ENCODE measurements at regions not wholly inside any gene's neighbourhood (a gene's known extent, or its start where the extent isn't known, plus 50 kb on each side); places are given as distances from the start of the nearest gene placed in this dataset.

DNA sequence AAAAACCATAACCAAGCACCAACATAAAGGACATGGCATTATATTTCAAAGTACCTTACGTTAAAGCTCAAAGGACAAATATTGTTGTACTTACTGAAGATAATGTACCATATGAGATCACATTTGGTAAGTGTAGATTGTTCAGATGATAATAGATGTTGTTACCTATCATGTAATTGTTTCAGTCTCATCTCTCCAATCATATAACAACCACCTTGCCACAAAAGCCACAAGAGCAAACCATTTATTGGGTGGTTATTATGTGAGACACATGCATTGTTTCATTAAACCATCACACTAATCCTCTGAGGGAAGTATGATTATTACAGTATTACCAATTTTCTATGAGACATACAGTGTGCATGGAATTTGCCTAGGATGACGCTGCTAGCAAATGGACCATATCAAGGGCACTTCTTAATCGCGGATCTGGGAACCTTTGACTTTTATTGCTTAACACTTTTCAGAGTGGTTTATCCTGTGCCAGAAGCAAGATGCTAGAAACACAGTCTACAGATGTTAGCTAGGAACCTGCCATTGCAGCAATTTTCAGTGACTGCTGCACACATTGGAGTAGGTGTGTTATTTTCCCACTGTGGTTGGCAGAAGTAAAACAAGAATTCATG lies 149.8 kb upstream of the AKIRIN2 start:
- no peak overlapping the region for H3K27ac ChIP-seq (ENCODE audit: low read depth, low read length, severe bottlenecking)
- H3K9me3 ChIP-seq (ENCODE audit: control insufficient read depth, low read length) = no peaks in the 10 kb centered on the region
- no peak overlapping the region for H3K4me3 ChIP-seq (ENCODE audit: extremely low read depth, insufficient read depth, low read length, poor library complexity, severe bottlenecking)
- 87 to 90% methylated on average over 3 of the region's 4 CpGs for WGBS, 2 experiments (ENCODE audit: insufficient coverage in 2 of 2)
- no peaks in the 10 kb centered on the region for H3K4me1 ChIP-seq (ENCODE audit: control insufficient read depth, insufficient read depth, low read length, poor library complexity, severe bottlenecking)
- H3K36me3 ChIP-seq (ENCODE audit: control insufficient read depth, insufficient read depth, low read length) = no peaks in the 10 kb centered on the region

DNA sequence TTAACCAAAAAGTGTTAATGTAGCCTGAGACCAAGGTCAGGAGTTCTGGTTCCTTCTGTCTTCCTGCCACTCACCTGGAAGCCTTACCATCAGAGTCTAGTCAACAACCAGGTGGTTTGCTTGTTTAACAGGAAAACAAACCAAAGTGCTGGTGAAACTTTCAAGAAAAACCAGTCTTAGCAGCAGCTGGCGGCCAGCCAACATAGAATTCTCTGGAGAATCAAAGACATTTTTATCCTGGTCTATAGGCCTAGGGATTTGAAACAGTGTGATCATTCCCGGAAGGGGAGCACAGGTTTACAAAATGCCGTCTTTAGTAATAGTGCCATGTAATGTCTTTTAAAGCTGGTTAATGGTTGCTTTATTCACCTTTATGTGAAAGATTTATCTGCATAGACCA lies 146.6 kb upstream of the AKIRIN2 start:
- no peak overlapping the region for H3K4me3 ChIP-seq (ENCODE audit: extremely low read depth, insufficient read depth, low read length, poor library complexity, severe bottlenecking)
- H3K36me3 ChIP-seq (ENCODE audit: control insufficient read depth, insufficient read depth, low read length) = no peaks in the 10 kb centered on the region
- H3K4me1 ChIP-seq (ENCODE audit: control insufficient read depth, insufficient read depth, low read length, poor library complexity, severe bottlenecking) = no peaks in the 10 kb centered on the region
- WGBS, 2 experiments (ENCODE audit: insufficient coverage in 2 of 2) = 94 to 97% methylated on average over 3 of the region's 3 CpGs
- H3K27ac ChIP-seq (ENCODE audit: low read depth, low read length, severe bottlenecking) = no peak overlapping the region
- no peaks in the 10 kb centered on the region for H3K9me3 ChIP-seq (ENCODE audit: control insufficient read depth, low read length)

DNA sequence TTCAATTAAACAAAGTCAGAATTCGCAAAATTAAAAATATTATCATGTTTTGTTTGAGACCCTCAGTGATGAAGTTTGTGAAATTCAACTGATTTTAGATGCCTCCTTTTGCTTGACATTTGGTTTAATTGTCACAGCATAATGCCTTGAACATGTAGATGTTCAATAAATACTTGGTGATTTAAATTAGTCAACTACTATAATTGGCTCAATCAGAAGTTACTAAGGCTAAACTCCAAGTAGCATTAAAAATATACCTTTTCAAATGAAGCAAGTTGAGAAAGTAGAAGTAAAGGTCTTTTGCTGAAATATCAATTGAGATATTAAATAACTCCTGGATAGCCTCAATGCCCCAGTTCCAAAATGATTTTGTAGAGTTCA lies 145.8 kb upstream of the AKIRIN2 start:
- H3K9me3 ChIP-seq (ENCODE audit: control insufficient read depth, low read length) = no peaks in the 10 kb centered on the region
- H3K27ac ChIP-seq (ENCODE audit: low read depth, low read length, severe bottlenecking) = no peak overlapping the region
- H3K4me3 ChIP-seq (ENCODE audit: extremely low read depth, insufficient read depth, low read length, poor library complexity, severe bottlenecking) = no peak overlapping the region
- H3K36me3 ChIP-seq (ENCODE audit: control insufficient read depth, insufficient read depth, low read length) = no peaks in the 10 kb centered on the region
- no peaks in the 10 kb centered on the region for H3K4me1 ChIP-seq (ENCODE audit: control insufficient read depth, insufficient read depth, low read length, poor library complexity, severe bottlenecking)
- no CpG with 5 or more reads among the region's 1 CpG for WGBS, 2 experiments (ENCODE audit: insufficient coverage in 2 of 2)

DNA sequence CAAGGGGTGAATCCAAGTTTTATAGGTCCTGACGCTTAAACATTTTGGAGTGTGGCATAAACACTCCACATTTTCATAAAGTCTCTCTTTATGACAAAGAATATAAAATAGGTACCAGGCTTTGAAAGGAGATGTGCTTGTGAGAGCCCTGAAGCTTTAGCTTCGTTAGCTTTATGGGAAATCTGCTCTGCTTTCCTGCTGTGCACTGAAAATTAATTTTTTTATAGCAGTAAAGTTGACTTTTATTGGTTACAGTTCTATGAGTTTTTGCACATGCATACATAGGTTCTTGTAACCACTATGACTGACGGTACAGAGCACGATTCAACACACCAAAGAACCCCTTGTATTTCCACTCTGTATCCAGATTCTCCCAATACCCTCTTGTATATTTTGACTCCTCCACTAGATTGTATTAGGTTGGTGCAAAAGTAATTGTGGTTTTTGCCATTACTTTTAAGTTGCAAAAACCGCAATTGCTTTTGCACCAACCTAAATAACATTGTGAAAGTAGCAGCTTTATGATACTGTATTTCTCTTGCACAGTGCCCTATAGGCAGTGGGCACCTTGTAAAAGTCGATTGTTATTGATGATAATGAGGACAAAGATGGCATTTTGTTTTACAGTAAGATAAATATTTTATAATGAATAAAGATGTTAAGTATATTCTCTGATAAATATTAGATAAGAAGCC lies 145.2 kb upstream of the AKIRIN2 start:
- H3K4me3 ChIP-seq (ENCODE audit: extremely low read depth, insufficient read depth, low read length, poor library complexity, severe bottlenecking) = no peak overlapping the region
- H3K36me3 ChIP-seq (ENCODE audit: control insufficient read depth, insufficient read depth, low read length) = no peaks in the 10 kb centered on the region
- H3K4me1 ChIP-seq (ENCODE audit: control insufficient read depth, insufficient read depth, low read length, poor library complexity, severe bottlenecking) = no peaks in the 10 kb centered on the region
- no CpG with 5 or more reads among the region's 6 CpGs for WGBS, 2 experiments (ENCODE audit: insufficient coverage in 2 of 2)
- no peak overlapping the region for H3K27ac ChIP-seq (ENCODE audit: low read depth, low read length, severe bottlenecking)
- H3K9me3 ChIP-seq (ENCODE audit: control insufficient read depth, low read length) = no peaks in the 10 kb centered on the region

DNA sequence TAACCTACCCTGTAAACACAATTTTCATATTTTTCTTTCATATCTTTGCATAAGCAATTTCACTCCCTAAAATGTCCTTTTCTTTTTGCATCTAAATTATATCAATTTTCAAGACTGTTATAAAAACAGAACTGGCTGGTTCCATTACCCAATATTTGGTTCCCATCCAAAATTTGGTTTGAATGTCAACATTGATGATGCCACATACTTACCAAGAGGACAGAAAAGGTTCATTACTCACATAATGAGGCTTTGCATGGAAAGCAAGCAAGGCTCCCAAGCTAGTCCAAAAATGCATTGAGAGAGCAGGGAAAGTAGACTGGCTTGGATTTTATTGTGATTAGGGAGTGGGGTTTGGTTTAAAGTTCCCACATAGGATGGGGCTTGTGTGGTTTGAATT lies 144.4 kb upstream of the AKIRIN2 start:
- H3K27ac ChIP-seq (ENCODE audit: low read depth, low read length, severe bottlenecking) = no peak overlapping the region
- H3K9me3 ChIP-seq (ENCODE audit: control insufficient read depth, low read length) = no peaks in the 10 kb centered on the region
- no peak overlapping the region for H3K4me3 ChIP-seq (ENCODE audit: extremely low read depth, insufficient read depth, low read length, poor library complexity, severe bottlenecking)
- no peaks in the 10 kb centered on the region for H3K36me3 ChIP-seq (ENCODE audit: control insufficient read depth, insufficient read depth, low read length)
- no peaks in the 10 kb centered on the region for H3K4me1 ChIP-seq (ENCODE audit: control insufficient read depth, insufficient read depth, low read length, poor library complexity, severe bottlenecking)

DNA sequence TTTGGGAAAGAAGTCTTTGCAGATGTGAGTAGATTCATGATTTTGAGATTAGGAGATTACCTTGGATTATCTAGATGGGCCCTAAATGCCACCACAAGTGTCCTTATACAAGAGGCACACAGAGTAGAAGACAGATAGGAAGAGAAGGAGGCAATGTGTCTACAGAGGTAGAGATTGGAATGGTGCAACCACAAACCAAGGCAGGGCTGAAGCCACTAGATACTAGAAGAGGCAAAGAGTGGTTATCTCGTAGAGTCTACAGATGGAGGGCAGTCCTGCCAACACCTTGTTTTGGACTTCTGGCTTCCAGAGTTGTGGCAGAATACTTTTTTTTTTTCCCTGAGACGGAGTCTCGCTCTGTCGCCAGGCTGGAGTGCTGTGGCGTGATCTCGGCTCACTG lies 138.3 kb upstream of the AKIRIN2 start:
- H3K36me3 ChIP-seq (ENCODE audit: control insufficient read depth, insufficient read depth, low read length) = no peaks in the 10 kb centered on the region
- no peak overlapping the region for H3K4me3 ChIP-seq (ENCODE audit: extremely low read depth, insufficient read depth, low read length, poor library complexity, severe bottlenecking)
- no peak overlapping the region for H3K27ac ChIP-seq (ENCODE audit: low read depth, low read length, severe bottlenecking)
- no peaks in the 10 kb centered on the region for H3K9me3 ChIP-seq (ENCODE audit: control insufficient read depth, low read length)
- H3K4me1 ChIP-seq (ENCODE audit: control insufficient read depth, insufficient read depth, low read length, poor library complexity, severe bottlenecking) = no peaks in the 10 kb centered on the region
- 92 to 97% methylated on average over 3 to 4 of the region's 6 CpGs for WGBS, 2 experiments (ENCODE audit: insufficient coverage in 2 of 2)

DNA sequence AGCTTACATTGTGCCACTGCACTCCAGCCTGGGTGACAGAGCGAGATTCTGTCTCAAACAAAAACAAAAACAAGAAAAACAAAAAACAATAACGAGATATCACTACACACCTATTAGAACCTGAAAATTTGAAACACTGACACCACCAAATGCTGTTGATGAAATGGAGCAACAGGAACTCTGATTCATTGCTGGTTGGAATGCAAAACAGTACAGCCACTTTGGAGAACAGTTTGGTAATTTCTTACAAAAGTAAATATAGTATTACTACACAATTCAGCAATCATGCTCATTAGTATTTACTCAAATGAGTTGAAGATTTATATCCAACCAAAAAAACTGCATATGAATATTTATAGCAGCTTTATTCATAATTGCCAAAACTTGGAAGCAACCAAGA lies 135.8 kb upstream of the AKIRIN2 start:
- Histone ChIP-seq H3K4me1 (ENCODE audit: control insufficient read depth, insufficient read depth, low read length, poor library complexity, severe bottlenecking) (no peaks in the 10 kb centered on the region), H3K9me3 (ENCODE audit: control insufficient read depth, low read length) (no peaks in the 10 kb centered on the region), H3K27ac (ENCODE audit: low read depth, low read length, severe bottlenecking) (no peak overlapping the region), H3K4me3 (ENCODE audit: extremely low read depth, insufficient read depth, low read length, poor library complexity, severe bottlenecking) (no peak overlapping the region), H3K36me3 (ENCODE audit: control insufficient read depth, insufficient read depth, low read length) (no peaks in the 10 kb centered on the region)
- WGBS, 2 experiments (ENCODE audit: insufficient coverage in 2 of 2) = 50% methylated on average over 2 of the region's 2 CpGs; no CpG with 5 or more reads in 1 of the 2 experiments

DNA sequence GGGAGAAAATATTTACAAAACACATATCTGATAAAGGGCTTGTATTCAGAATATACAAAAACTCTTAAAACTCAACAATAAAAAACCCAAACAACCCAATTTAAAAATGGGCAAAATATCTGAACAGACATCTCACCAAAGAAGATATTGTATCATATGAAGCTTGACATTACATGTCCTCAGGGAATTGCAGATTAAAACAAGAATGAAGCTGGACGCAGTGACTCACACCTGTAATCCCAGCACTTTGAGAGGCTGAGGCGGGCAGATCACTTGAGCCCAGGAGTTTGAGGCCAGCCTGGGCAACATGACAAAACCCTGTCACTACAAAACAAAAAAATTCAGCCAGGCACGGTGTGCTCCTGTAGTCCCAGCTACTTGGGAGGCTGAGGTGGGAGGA lies 135.4 kb upstream of the AKIRIN2 start:
- WGBS, 2 experiments (ENCODE audit: insufficient coverage in 2 of 2) = 80% methylated on average over 1 to 2 of the region's 3 CpGs

DNA sequence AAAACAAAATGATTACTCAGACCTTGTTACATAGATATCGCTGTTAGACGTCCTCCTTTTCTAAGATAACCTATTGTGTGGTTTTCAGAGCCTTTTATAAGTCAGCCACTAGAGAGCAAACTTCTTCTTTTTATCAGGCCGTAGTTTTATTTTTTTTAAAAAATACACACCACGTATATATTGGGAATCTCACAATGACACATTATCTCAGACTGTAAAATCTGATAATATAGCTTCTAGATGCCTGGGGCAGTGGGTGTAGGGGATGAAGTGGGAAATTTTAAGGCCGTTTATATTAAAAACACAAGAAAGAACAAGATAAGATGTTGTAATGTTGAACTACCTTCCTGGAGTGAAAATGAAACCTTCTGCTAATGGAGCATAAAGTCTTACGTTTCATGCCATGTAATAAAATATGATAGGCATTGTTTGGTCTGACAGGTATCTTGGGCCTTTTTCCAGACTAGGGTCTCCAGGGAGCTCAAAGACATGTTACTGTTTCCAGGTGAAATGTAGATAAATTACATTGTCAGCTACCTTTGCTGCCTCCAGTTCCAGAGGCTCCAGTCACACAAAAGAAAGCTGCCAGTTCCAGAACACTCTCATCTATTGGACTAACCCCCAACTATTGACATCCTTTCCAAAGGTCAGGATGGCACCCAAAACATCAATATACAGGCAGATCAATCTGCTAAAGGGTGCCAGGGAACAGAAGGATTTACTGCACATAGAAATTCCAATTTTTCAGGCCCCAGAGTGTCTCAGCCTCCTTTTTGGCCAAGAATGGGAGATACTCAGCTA lies 130.2 kb upstream of the AKIRIN2 start:
- Histone ChIP-seq H3K9me3 (ENCODE audit: control insufficient read depth, low read length) (no peaks in the 10 kb centered on the region), H3K27ac (ENCODE audit: low read depth, low read length, severe bottlenecking) (no peak overlapping the region), H3K4me3 (ENCODE audit: extremely low read depth, insufficient read depth, low read length, poor library complexity, severe bottlenecking) (no peak overlapping the region), H3K4me1 (ENCODE audit: control insufficient read depth, insufficient read depth, low read length, poor library complexity, severe bottlenecking) (no peaks in the 10 kb centered on the region), H3K36me3 (ENCODE audit: control insufficient read depth, insufficient read depth, low read length) (no peaks in the 10 kb centered on the region)
- WGBS, 2 experiments (ENCODE audit: insufficient coverage in 2 of 2) = 80 to 92% methylated on average over 1 to 4 of the region's 6 CpGs

More for the DNA sequence above, 135.4 kb upstream of the AKIRIN2 start:
- H3K4me3 ChIP-seq (ENCODE audit: extremely low read depth, insufficient read depth, low read length, poor library complexity, severe bottlenecking) = no peak overlapping the region
- H3K9me3 ChIP-seq (ENCODE audit: control insufficient read depth, low read length) = no peaks in the 10 kb centered on the region
- no peaks in the 10 kb centered on the region for H3K4me1 ChIP-seq (ENCODE audit: control insufficient read depth, insufficient read depth, low read length, poor library complexity, severe bottlenecking)
- H3K27ac ChIP-seq (ENCODE audit: low read depth, low read length, severe bottlenecking) = no peak overlapping the region
- H3K36me3 ChIP-seq (ENCODE audit: control insufficient read depth, insufficient read depth, low read length) = no peaks in the 10 kb centered on the region

DNA sequence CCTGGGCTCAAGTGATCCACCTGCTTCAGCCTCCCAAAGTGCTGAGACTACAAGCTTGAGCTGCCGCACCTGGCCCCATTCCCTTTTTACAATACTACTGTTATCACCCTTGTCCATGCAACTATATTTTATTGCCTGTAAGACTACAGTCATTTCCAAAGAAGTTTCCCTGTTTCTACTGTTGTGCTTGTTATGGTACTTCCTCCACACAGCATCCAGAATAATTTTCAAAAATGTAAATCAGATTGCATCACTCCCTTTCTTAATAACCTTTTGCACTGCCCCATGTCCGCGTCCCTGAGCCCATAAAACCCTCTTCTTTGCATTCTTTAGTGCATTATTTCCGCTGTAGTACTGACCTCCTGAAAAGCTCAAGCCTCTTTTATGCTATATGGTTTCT lies 128.9 kb upstream of the AKIRIN2 start:
- Histone ChIP-seq H3K9me3 (ENCODE audit: control insufficient read depth, low read length) (no peaks in the 10 kb centered on the region), H3K4me3 (ENCODE audit: extremely low read depth, insufficient read depth, low read length, poor library complexity, severe bottlenecking) (no peak overlapping the region), H3K27ac (ENCODE audit: low read depth, low read length, severe bottlenecking) (no peak overlapping the region), H3K36me3 (ENCODE audit: control insufficient read depth, insufficient read depth, low read length) (no peaks in the 10 kb centered on the region), H3K4me1 (ENCODE audit: control insufficient read depth, insufficient read depth, low read length, poor library complexity, severe bottlenecking) (no peaks in the 10 kb centered on the region)
- 81 to 95% methylated on average over 3 of the region's 4 CpGs for WGBS, 2 experiments (ENCODE audit: insufficient coverage in 2 of 2)

DNA sequence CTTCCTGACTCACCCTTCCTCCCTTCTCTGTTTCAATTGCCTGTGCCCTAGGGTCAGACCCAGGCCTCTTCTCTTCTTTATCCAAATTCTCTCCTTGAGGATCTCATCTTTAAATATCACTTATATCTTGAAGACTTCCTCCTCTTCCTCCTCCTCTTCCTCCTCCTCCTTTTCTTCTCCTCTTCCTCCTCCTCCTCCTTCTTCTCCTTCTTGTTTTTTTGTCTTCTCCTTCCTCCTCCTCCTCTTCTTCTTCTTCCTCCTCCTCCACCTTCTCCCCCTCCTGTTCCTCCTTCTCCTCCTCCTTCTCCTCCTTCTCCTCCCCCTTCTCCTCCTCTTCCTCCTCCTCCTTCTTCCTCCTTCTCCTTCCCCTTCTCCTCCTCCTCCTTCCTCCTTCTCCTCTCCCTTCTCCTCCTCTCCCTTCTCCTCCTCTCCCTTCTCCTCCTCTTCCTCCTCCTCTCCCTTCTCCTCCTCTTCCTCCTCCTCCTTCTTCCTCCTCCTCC lies 127.6 kb upstream of the AKIRIN2 start:
- Histone ChIP-seq H3K4me1 (ENCODE audit: control insufficient read depth, insufficient read depth, low read length, poor library complexity, severe bottlenecking) (no peaks in the 10 kb centered on the region), H3K9me3 (ENCODE audit: control insufficient read depth, low read length) (no peaks in the 10 kb centered on the region), H3K36me3 (ENCODE audit: control insufficient read depth, insufficient read depth, low read length) (no peaks in the 10 kb centered on the region), H3K27ac (ENCODE audit: low read depth, low read length, severe bottlenecking) (no peak overlapping the region), H3K4me3 (ENCODE audit: extremely low read depth, insufficient read depth, low read length, poor library complexity, severe bottlenecking) (no peak overlapping the region)

Data from mesodermal cell (in vitro differentiated cells).